ENCODE measurements at regions not wholly inside any gene's neighbourhood (a gene's known extent, or its start where the extent isn't known, plus 50 kb on each side); places are given as distances from the start of the nearest gene placed in this dataset.

DNA sequence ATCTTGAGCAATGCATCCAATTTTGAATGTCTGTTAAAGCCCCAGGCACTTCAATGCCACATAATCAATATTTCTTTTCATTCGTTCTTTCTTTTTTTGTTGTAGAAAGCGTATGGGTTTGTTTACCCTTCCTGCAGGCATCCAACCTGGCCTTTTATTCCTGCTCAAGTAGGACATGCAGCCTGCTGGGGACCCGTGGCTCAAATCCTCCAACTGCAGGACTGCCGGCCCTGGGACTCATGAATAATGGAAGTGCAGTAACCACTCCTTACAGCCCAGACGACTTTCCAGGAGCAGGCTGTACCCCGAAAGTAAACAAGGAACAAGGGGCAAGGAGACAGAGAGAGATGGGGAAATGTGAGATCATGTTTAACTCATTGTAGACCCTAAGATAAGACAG is 126.4 kb downstream of the SALL1 start:
- Histone ChIP-seq H3K4me3 (ENCODE audit: insufficient read depth, low read depth, low read length) (no peak overlapping the region), H3K9me1 (ENCODE audit: insufficient read depth, low read length) (no peaks in the 10 kb centered on the region), H3K56ac (ENCODE audit: extremely low read depth, insufficient read depth, low read length) (no peak overlapping the region), H2AK5ac (ENCODE audit: low read depth, low read length) (no peak overlapping the region), H3K36me3 (ENCODE audit: control insufficient read depth, insufficient read depth, low read length) (no peaks in the 10 kb centered on the region), H3K27ac (ENCODE audit: insufficient read depth, low read length) (no peak overlapping the region), H3K23ac (ENCODE audit: low read depth, low read length) (no peak overlapping the region), H3K4ac (ENCODE audit: low read depth, low read length) (no peak overlapping the region), H2AFZ (replicated peaks; ENCODE audit: low read length, poor library complexity) (no peak overlapping the region), H3K79me1 (ENCODE audit: low read depth in 1 of 2, low read length in 2 of 2) (no peaks in the 10 kb centered on the region), H3K27me3 (ENCODE audit: control insufficient read depth, insufficient read depth, low read length) (no peaks in the 10 kb centered on the region), H4K20me1 (ENCODE audit: insufficient read depth, low read length) (no peaks in the 10 kb centered on the region), H2BK15ac (ENCODE audit: low read depth, low read length) (no peak overlapping the region), H3K4me1 (ENCODE audit: control insufficient read depth, insufficient read depth, low read length) (no peaks in the 10 kb centered on the region), H2BK120ac (ENCODE audit: low read depth, low read length) (no peak overlapping the region), H3K14ac (replicated peaks; ENCODE audit: low read depth, low read length) (no peak overlapping the region), H2AK9ac (replicated peaks; ENCODE audit: low read depth, low read length, poor library complexity) (no peak overlapping the region), H4K8ac (ENCODE audit: low read depth in 2 of 2, low read length in 2 of 2) (no peak overlapping the region), H3K9me3 (ENCODE audit: control insufficient read depth, insufficient read depth, low read length) (no peaks in the 10 kb centered on the region), H2BK20ac (ENCODE audit: low read depth, low read length) (no peak overlapping the region), H4K5ac (ENCODE audit: low read depth, low read length) (no peak overlapping the region), H3K18ac (ENCODE audit: low read depth, low read length) (no peak overlapping the region), H4K91ac (ENCODE audit: insufficient read depth, low read depth, low read length) (no peak overlapping the region), H3K9ac (ENCODE audit: low read depth, low read length) (no peak overlapping the region), H2BK5ac (ENCODE audit: low read depth, low read length, poor library complexity, severe bottlenecking) (no peak overlapping the region), H3K4me2 (ENCODE audit: low read depth, low read length) (no peak overlapping the region)
- in situ Hi-C loops (cut with MboI; ENCODE audit: low sequenced_read_pairs): no loop called here
- WGBS, 2 experiments (ENCODE audit: extremely low coverage in 2 of 2, insufficient read length in 1 of 2): no CpG with 5 or more reads among the region's 6 CpGs
- DNase-seq: no peak
- ATAC-seq (ENCODE audit: low read depth): no peak
- no TSS peak for BruUV-seq (replicated peaks)
- CTCF ChIA-PET: no interaction called here
- intact Hi-C loops (cut with micrococcal nuclease): no loop called here
- TF ChIP-seq USF2 (IDR thresholded peaks at IDR 0.05; ENCODE audit: low read depth, low read length) (no peak), CHD1 (IDR thresholded peaks at IDR 0.05; ENCODE audit: low read depth, low read length) (no peak), ELK1 (IDR thresholded peaks at IDR 0.05; ENCODE audit: borderline replicate concordance, low read depth, low read length) (no peak), MXI1 (IDR thresholded peaks at IDR 0.05; ENCODE audit: borderline replicate concordance, low read depth, low read length) (no peak), CEBPB (IDR thresholded peaks at IDR 0.05; ENCODE audit: low read depth, low read length) (no peak), NFE2L2 (IDR thresholded peaks at IDR 0.05; ENCODE audit: low read depth, low read length) (no peak), SMC3 (IDR thresholded peaks at IDR 0.05; ENCODE audit: low read depth, low read length) (no peak), RCOR1 (IDR thresholded peaks at IDR 0.05; ENCODE audit: insufficient replicate concordance, low read length) (no peak), FOS (IDR thresholded peaks at IDR 0.05; ENCODE audit: low read depth, low read length) (no peak), POLR2A (IDR thresholded peaks at IDR 0.05; ENCODE audit: low read depth, low read length) (no peak), MAFK (IDR thresholded peaks at IDR 0.05; ENCODE audit: low read depth, low read length) (no peak), RAD21 (IDR thresholded peaks at IDR 0.05; ENCODE audit: low read length) (no peak), BHLHE40 (IDR thresholded peaks at IDR 0.05; ENCODE audit: low read depth, low read length) (no peak), MAZ (IDR thresholded peaks at IDR 0.05; ENCODE audit: borderline replicate concordance, low read depth, low read length) (no peak), RFX5 (IDR thresholded peaks at IDR 0.05; ENCODE audit: low read depth, low read length) (no peak)
- TF ChIP-seq, protein P1, sequence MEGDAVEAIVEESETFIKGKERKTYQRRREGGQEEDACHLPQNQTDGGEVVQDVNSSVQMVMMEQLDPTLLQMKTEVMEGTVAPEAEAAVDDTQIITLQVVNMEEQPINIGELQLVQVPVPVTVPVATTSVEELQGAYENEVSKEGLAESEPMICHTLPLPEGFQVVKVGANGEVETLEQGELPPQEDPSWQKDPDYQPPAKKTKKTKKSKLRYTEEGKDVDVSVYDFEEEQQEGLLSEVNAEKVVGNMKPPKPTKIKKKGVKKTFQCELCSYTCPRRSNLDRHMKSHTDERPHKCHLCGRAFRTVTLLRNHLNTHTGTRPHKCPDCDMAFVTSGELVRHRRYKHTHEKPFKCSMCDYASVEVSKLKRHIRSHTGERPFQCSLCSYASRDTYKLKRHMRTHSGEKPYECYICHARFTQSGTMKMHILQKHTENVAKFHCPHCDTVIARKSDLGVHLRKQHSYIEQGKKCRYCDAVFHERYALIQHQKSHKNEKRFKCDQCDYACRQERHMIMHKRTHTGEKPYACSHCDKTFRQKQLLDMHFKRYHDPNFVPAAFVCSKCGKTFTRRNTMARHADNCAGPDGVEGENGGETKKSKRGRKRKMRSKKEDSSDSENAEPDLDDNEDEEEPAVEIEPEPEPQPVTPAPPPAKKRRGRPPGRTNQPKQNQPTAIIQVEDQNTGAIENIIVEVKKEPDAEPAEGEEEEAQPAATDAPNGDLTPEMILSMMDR (conservative IDR thresholded peaks at IDR 0.05; ENCODE audit: low read depth, low read length): no peak
- POLR2A ChIA-PET (ENCODE audit: unreplicated experiment): no interaction called here
- dilution Hi-C loops (cut with HindIII; ENCODE audit: low sequenced_read_pairs, unreplicated experiment): no loop called here

Data from IMR-90 (cell line).